GM12892 (cell line): ENCODE measurements at regions not wholly inside any gene's neighbourhood (a gene's known extent, or its start where the extent isn't known, plus 50 kb on each side); places are given as distances from the start of the nearest gene placed in this dataset.
"Not testable (repeated sequence)": the region's sequence is repeated elsewhere in the genome, so short reads cannot be mapped to it uniquely, and the experiment has no call there.

Experiments used
- DNase-seq: peaks from one replicate; pipeline ENCODE4 v3.0.0; 2011; ENCODE audit not compliant: insufficient read length
- FAIRE-seq: peaks from 2 replicates; lab custom pipeline; 2011; peaks lifted over from hg19 to GRCh38; lab: Jason Lieb, UNC
- POLR2A ChIP-seq: IDR thresholded peaks from 2 replicates; pipeline ENCODE4 v1.6.1; 2011; ENCODE audit warnings: low read depth, low read length, control low read depth
- POLR2AphosphoS5 ChIP-seq: IDR thresholded peaks from 2 replicates; pipeline ENCODE4 v1.6.1; 2011; ENCODE audit warnings: low read depth, low read length, control low read depth
- TAF1 ChIP-seq: IDR thresholded peaks from 2 replicates; pipeline ENCODE4 v1.6.1; 2011; ENCODE audit warnings: low read depth, mild to moderate bottlenecking, control low read depth, low read length, borderline replicate concordance

- TF ChIP-seq TAF1: no peak
- TF ChIP-seq POLR2AphosphoS5: no peak
- TF ChIP-seq POLR2A: no peak
- DNase-seq: no peak
- no peak for FAIRE-seq
Observed at GRCh38 chr10:23493711-23494110, 54.8 kb downstream of the OTUD1 start.

DNA sequence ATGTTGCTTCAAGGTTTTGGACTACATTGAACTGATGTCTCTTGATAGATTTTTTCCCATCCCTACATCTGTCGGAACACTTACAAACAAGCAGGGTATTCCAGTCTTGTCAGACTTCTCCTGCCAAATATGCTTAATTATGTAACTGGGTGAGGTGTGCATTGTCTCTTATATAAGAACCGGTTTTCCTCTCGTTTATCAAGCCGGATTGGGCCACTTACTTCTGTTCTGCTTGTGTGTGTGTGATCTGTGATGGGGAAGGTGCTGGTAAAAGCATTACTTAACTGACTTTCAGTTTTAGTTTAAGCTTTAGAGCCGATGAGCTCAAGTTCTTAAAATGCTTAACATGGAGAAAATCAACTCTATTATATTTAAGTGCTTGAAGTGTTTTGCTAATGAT, 57.9 kb downstream of the OTUD1 start:
- no peak for TF ChIP-seq TAF1
- TF ChIP-seq POLR2AphosphoS5: no peak
- TF ChIP-seq POLR2A: no peak
- FAIRE-seq (no peak), DNase-seq (no peak)

DNA sequence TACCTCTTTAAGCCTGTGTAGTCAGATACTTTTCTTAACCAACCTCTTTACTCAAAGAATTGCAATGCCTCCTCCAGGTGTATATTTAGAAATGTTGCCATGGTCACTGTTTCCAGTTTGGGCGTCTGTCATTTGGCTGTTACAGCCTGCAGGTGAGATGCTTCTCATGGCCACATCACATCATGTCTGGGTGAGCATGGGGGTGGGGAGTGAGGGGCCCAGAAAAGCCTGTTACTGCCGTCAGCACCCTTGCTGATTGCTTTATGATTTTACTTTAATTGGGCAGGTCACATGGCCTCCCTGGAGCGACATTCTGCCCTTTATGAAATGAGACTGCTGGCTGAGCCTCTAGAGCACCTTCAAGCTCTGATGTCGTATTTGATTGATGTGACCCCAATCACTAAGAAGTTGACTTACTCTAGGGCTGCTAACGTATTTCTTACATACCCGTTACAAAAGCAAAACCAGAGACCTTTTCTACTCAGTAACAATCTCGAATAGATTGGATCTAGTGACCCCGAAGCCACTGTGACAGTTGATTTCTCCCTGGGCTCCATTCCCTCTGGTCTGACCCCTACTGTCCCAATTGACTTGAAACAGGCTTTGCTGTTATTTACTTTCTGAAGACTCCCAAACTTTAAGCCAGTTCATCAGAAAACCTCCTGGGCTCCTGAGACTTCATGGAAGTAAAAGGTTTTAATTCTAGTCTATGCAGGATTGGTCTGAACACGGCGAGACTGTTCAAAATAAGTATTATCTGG, 60.7 kb downstream of the OTUD1 start:
- FAIRE-seq (no peak), DNase-seq (no peak)
- TF ChIP-seq POLR2AphosphoS5 (no peak), POLR2A (no peak), TAF1 (no peak)

DNA sequence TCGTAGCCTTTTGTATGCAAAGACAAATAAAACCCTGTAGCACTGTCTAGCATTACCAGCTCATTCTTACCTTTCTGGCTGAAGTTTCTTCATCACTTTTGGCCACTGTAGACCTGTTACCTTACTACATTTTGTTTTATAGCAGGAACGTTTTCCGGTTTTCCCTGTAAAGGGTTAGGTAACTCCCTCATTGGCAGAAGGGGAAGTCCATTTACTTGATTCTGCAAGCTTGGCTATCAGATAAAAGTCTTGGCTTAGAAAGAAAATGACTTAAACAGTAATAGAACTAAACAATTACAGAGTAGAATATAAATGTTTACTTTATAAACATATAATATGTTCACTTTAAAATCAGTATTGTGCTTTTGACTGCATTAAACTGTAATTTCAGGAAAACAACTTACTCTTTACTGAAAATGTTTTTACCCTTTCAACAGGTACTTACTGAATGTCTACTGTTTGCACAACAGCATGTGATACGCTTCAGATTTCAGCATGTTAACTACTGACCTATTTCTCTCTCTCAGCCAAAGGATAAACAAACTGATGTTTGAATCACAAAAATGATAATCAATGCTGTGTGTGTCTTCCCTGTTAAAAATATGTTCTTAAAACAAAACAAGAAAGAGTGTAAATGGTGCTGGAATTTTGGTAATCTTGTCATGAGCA, 67.1 kb downstream of the OTUD1 start:
- no peak for TF ChIP-seq POLR2A
- TF ChIP-seq TAF1: no peak
- no peak for TF ChIP-seq POLR2AphosphoS5
- FAIRE-seq: no peak
- no peak for DNase-seq

- TF ChIP-seq TAF1 (no peak), POLR2A (no peak), POLR2AphosphoS5 (no peak)
- FAIRE-seq: no peak
- DNase-seq: no peak
Observed at GRCh38 chr10:23512355-23513058, 73.6 kb downstream of the OTUD1 start.

DNA sequence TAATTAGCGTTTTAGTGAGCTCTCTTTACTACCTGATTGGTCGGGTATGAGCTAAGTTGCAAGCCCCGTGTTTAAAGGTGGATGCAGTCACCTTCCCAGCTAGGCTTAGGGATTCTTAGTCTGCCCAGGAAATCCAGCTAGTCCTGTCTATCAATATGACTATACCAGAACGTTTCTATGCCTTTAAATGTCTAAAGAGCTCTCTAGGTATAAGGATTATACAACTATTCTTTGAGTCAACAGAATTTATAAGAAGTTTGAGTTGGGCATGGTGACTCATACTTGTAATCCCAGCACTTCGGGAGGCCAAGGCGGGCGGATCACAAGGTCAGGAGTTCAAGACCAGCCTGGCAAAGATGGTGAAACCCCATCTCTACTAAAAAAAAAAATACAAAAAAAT, 74.7 kb downstream of the OTUD1 start:
- not testable (repeated sequence) for DNase-seq, FAIRE-seq

DNA sequence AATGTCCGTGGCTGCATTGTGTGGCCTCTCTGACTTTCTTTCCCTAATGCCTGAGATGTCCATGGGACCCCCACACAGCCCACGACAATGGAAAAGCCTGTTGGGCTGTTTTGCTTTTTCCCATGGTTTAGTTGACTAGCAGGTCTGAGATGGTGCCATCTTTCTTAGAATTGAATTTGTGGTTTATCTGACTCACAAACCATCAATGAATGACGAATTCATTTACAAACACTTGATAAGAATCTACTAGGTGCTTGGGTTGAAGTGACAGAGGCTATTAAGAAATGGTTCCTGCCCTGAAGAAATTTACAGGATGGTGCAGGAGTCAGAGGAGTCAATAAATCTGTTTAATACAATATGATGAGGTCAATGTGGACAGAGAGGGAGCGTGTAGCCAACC, 75.4 kb downstream of the OTUD1 start:
- no peak for DNase-seq
- no peak for TF ChIP-seq POLR2AphosphoS5
- no peak for TF ChIP-seq TAF1
- TF ChIP-seq POLR2A: no peak
- no peak for FAIRE-seq

DNA sequence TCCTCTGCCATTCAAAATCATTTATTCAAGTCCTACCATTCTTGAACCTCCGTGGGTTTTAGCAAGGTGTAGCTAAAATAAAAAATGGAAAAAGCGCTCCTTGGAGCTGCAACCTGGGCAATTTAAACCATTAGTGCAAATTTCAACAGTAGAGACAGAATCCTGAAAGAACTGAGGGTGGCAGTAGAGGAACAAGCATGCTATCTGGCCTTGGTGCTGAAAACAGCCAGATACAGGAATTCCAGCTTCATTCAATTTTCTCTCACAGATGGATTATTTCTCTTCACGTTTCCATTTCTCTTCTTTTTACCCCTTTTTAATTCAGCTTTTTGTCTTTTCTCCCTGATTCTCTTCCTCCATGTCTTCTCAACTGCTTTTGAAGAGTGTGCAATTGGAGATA, 77.7 kb downstream of the OTUD1 start:
- TF ChIP-seq TAF1 (no peak), POLR2A (no peak), POLR2AphosphoS5 (no peak)
- DNase-seq: no peak
- no peak for FAIRE-seq

DNA sequence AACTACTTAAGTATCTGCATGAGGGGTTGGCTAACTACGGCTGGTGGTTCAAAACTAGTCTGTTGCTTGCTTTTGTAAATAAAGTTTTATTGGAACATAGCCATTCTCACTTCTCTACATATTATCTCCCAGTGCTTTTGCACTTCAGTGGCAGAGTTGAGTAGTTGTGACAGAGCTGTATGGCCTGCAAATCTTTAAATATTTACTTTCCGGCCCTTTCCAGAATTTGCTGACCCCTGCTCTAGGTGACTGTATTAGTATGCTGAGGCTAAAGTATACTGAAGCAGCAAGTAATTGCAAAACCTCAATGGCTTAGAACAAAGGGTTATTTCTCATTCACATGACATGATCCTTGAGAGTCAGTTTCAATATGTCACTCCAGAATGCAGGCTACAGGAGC, 78.3 kb downstream of the OTUD1 start:
- FAIRE-seq (no peak), DNase-seq (no peak)
- TF ChIP-seq POLR2A: no peak
- TF ChIP-seq POLR2AphosphoS5: no peak
- TF ChIP-seq TAF1: no peak

GRCh38 chr10:23521735-23522134, 82.9 kb downstream of the OTUD1 start:
- DNase-seq (no peak), FAIRE-seq (no peak)
- TF ChIP-seq POLR2A (no peak), POLR2AphosphoS5 (no peak), TAF1 (no peak)

DNA sequence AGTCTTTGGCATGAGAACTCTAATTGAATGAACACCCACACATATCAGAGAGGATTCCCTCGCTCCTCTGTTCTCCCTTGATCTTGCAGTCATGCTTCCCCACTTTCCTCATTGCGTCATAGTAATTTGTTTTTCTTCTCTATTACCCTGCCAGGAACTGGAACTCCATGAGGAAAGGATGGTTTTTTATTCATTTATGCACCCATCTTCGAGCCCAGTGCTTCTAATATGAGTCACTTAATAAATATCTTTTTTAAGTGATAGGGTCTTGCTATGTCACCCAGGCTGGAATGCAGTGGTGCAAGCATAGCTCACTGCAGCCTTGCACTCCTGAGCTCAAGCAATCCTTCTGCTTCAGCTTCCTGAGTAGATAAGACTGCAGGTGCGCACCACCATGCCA, 83.5 kb downstream of the OTUD1 start:
- no peak for TF ChIP-seq POLR2AphosphoS5
- no peak for TF ChIP-seq POLR2A
- TF ChIP-seq TAF1: no peak
- DNase-seq (no peak), FAIRE-seq (no peak)

- TF ChIP-seq POLR2AphosphoS5: no peak
- no peak for TF ChIP-seq POLR2A
- no peak for TF ChIP-seq TAF1
- FAIRE-seq (no peak), DNase-seq (no peak)
Observed at GRCh38 chr10:23523251-23523650, 84.4 kb downstream of the OTUD1 start.

GRCh38 chr10:23525406-23525805, 86.5 kb downstream of the OTUD1 start:
- no peak for TF ChIP-seq TAF1
- TF ChIP-seq POLR2AphosphoS5: no peak
- TF ChIP-seq POLR2A: no peak
- no peak for DNase-seq

More at GRCh38 chr10:23525406-23525805, 86.5 kb downstream of the OTUD1 start:
- peak; percentile 75 for FAIRE-seq
